Activated naive CD8-positive, alpha-beta T cell treated with anti-CD3 and anti-CD28 coated beads, Interleukin-2, amount 50 U/mL, for 24 hours (primary cell): ENCODE measurements at regions not wholly inside any gene's neighbourhood (a gene's known extent, or its start where the extent isn't known, plus 50 kb on each side); places are given as distances from the start of the nearest gene placed in this dataset.
"Not testable (repeated sequence)": the region's sequence is repeated elsewhere in the genome, so short reads cannot be mapped to it uniquely, and the experiment has no call there.

Experiments
- ATAC-seq: fragments of 150-1000 bp; cut with Tn5 transposase; one replicate; pipeline ENCODE4 v1.10.0; 2021
- DNase-seq: peaks from one replicate; pipeline ENCODE4 v3.0.0; 2021
- H3K27ac Mint-ChIP-seq: one replicate; pipeline ENCODE4 v1.8.0; 2021; ENCODE audit warnings: mild to moderate bottlenecking, mixed read lengths
- H3K27me3 Mint-ChIP-seq: one replicate; pipeline ENCODE4 v1.8.0; 2021; ENCODE audit warnings: mixed read lengths
- H3K36me3 Mint-ChIP-seq: one replicate; pipeline ENCODE4 v1.8.0; 2021; ENCODE audit warnings: low read depth, mixed read lengths
- H3K4me1 Mint-ChIP-seq: one replicate; pipeline ENCODE4 v1.8.0; 2021; ENCODE audit warnings: mixed read lengths
- H3K4me3 Mint-ChIP-seq: one replicate; pipeline ENCODE4 v1.8.0; 2021; ENCODE audit warnings: mild to moderate bottlenecking, moderate library complexity, mixed read lengths
- H3K9me3 Mint-ChIP-seq: one replicate; pipeline ENCODE4 v1.8.0; 2021; ENCODE audit warnings: mixed read lengths

DNA sequence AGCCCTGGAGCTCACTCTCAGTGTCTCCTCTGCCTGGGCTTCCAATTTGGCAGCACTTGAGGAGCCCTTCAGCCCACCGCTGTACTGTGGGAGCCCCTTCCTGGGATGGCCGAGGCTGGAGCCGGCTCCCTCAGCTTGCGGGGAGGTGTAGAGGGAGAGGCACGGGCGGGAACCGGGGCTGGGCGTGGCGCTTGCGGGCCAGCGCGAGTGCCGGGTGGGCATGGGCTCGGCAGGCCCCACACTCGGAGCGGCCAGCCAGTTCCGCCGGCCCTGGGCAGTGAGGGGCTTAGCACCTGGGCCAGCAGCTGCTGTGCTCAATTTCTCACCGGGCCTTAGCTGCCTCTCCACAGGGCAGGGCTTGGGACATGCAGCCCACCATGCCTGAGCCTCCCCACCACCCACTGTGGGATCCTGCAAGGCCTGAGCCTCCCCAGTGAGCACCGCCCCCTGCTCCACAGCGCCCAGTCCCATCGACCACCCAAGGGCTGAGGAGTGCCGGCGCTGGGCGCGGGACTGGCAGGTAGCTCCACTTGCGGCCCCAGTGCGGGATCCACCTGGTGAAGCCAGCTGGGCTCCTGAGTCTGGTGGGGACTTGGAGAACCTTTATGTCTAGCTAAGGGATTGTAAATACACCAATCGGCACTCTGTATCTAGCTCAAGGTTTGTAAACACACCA lies 65.1 kb upstream of the ROPN1B start:
- ATAC-seq, H3K9me3 Mint-ChIP-seq, DNase-seq, H3K4me3 Mint-ChIP-seq, H3K27ac Mint-ChIP-seq, H3K27me3 Mint-ChIP-seq, H3K36me3 Mint-ChIP-seq, H3K4me1 Mint-ChIP-seq: not testable (repeated sequence)

DNA sequence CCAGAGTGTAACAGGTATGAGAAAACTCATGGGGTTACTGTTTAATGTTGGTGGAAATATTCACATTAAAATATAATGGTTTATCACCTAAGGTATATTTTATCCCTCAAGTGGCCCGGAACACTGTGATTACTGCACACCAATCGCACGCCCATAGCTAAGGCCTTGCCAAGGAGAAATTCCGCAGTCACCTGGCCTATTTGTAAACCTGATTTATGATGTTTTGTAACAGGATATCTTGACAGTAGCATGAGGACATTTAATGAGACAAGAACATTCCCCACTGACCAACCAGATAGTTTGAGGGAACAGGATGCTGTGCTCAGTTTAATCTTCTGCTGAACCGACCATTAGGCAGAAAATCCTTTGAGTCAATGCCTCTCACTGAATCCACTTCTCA lies 61.7 kb upstream of the ROPN1B start:
- not testable (repeated sequence) for H3K27me3 Mint-ChIP-seq, H3K36me3 Mint-ChIP-seq, H3K4me1 Mint-ChIP-seq, H3K9me3 Mint-ChIP-seq, H3K4me3 Mint-ChIP-seq, DNase-seq, ATAC-seq, H3K27ac Mint-ChIP-seq

DNA sequence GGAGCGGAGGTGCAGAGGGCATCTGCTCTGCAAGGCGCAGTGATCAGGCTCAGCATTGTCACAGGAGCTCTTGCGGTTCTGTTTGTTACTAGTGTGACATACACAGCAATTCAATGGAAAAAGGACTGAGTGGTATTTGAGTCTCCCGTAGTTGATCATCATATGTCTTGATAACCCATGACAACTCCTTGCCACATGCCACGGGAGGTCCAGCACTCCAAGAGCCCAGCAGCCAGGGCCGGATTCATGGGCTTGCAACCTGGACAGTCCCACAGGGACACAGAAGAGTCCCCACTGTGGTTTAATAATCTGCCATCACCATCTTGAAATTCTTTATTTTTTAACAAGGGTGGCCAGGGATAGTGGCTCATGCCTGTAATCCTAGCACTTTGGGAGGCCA lies 58.1 kb upstream of the ROPN1B start:
- ATAC-seq, H3K9me3 Mint-ChIP-seq, H3K4me1 Mint-ChIP-seq, H3K4me3 Mint-ChIP-seq, H3K27ac Mint-ChIP-seq, H3K27me3 Mint-ChIP-seq, DNase-seq, H3K36me3 Mint-ChIP-seq: not testable (repeated sequence)

DNA sequence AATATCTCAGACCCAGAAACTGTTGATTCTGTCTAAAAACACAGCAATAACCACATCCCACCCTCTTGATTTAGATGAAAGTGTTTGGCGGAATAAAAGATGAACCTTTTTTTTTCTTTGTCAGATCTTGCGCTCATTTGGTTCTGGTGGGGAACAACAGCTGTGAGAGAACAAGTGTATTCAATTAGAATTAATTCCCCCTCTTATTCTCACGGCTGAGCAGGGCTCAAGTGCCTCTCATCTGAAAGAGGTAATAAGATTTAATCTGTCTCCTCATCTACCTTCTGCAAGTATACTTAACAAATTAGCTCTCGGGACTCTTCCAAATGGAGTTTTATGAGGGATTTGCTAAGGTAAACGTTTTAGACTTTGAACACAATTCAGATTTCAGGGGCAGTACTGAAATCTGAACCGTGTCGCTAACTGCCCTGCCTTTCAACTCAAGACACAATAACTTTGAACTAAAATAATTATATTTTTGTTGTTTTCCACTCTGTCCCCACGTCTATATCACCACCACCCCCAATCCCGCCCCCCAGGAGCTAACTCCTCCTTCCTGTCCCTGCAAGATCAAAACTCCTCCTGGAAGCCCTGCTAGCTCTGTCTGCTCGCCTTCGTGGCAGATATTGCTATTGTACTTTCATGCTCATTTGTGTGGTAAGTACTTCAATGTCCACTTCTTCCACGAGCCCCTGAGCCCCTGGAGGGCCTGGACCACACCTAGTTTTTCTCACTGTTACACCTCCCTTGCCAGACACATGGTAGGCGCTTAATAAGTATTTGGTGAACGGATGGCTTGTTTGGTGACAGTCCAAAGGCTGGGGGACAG lies 54.2 kb upstream of the ROPN1B start:
- not testable (repeated sequence) for H3K27me3 Mint-ChIP-seq, H3K9me3 Mint-ChIP-seq, H3K36me3 Mint-ChIP-seq, DNase-seq, ATAC-seq
- Mint-ChIP-seq H3K4me3 (peak overlapping the region; percentile 88), H3K4me1 (peaks cover 30% of the 10 kb centered on the region), H3K27ac (peak overlapping the region; percentile 64)

DNA sequence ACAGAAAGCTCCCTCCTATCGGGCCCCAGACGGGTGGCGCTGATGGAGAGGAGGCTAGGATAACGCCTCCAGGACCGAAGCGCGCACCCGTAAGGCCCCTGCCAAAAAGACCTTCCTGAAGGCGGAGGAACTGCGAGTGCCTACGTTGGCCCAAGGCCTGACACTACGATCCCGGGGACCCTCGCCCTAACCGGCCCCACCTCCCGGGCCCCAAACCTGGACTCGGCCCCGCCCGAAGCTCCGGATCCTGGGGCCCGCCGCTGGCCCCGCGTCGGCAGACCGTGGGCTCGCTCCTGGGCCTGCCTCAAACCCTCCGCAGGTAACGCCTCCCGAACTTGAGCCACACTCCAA lies 53.6 kb upstream of the ROPN1B start:
- peak overlapping the region; percentile 64 for H3K27ac Mint-ChIP-seq
- H3K4me1 Mint-ChIP-seq: peaks cover 30% of the 10 kb centered on the region
- peak overlapping the region; percentile 88 for H3K4me3 Mint-ChIP-seq
- H3K9me3 Mint-ChIP-seq, ATAC-seq, H3K36me3 Mint-ChIP-seq, H3K27me3 Mint-ChIP-seq: not testable (repeated sequence)
- peak; percentile 31 for DNase-seq

DNA sequence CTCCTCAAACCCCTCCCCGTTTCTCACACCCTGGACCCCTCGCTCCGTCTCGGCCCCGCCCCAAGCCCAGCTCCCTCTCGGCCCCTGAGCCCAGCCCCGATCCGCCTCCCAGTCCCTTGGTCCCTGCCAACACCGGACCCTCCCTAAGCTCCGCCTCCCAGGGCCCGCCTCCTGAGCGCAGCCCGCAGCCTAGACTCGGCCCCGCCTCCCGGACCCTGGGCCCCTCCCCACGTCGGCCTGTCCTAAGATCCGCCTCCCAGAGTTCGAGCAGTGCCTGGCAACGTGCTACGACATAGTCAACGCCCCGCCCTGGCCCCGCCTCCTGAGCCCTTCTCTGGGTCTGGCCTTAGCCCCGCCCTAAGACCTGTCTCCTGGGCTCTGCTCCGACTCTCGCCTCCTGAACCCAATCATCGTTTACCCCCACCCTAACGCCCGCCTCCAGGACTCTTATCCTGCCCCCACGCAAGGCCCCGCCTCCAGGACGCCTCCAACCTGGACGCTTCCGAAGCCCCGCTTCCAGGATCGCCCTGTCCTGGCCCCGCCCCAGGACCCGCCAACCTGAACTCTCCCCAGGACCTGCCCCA lies 53.1 kb upstream of the ROPN1B start:
- peaks cover 30% of the 10 kb centered on the region for H3K4me1 Mint-ChIP-seq
- H3K4me3 Mint-ChIP-seq: peak overlapping the region; percentile 88
- DNase-seq (peak; percentile 99), ATAC-seq (peak; percentile 81)
- H3K27me3 Mint-ChIP-seq, H3K9me3 Mint-ChIP-seq, H3K36me3 Mint-ChIP-seq: not testable (repeated sequence)
- peak overlapping the region; percentile 49 for H3K27ac Mint-ChIP-seq

DNA sequence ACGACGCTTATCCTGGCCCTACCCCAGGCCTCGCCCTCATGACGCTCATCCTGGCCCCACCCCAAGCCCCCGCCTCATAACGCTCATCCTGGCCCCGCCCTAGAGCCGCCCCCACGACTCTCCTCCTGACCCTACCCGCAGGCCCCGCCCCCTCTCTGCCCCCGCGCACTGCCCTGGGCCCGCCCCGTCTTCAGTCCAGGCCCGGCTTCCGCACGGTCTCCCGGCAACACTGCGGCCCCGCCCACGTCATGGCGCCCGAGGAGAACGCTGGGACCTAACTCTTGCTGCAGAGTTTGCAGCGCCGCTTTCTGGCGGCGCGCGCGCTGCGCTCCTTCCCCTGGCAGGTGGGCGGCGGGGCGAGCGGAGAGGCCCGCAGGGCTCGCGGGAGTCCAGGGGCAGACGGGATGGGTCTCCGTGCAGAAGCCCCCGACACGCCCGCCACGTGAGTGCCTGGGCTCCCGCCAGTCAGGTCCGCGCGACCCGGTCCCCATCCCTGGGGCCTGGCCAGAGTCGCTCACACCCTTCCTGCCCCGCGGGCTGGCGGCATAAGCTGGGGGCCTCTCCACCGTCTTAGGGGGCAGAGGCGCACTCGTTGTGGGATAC lies 52.5 kb upstream of the ROPN1B start:
- Mint-ChIP-seq H3K4me3 (peak overlapping the region; percentile 88), H3K27ac (peak overlapping the region; percentile 91), H3K4me1 (peaks cover 30% of the 10 kb centered on the region), H3K36me3 (no peaks in the 10 kb centered on the region), H3K9me3 (no peaks in the 10 kb centered on the region), H3K27me3 (no peaks in the 10 kb centered on the region)
- DNase-seq: peak; percentile 96
- peak; percentile 90 for ATAC-seq

DNA sequence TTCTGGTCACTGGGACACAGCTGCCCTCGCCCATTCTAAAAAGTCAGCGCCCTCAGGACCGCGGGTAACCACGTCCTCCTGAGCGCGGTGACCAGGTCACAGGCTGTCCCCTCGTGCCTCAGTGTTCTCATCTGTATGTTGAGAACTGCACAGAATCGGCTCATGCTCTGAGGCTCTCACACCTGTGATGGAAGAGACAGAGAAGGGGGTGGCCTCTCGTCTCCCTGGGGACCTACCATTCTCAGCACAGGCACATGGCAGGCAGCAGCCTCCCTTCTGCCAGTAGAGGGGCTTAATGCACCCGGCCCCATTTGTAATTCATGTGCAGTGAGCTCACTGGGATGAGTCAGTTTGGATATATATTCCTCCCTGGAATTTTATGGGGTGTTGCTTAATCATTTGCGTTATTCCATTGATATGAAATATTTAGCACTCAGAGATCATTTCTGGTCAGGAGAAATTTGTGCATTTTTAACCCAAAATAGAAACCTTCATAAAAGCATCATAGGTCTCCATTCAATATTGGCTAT lies 51.9 kb upstream of the ROPN1B start:
- DNase-seq: peak; percentile 40
- H3K4me1 Mint-ChIP-seq: peaks cover 30% of the 10 kb centered on the region
- not testable (repeated sequence) for H3K9me3 Mint-ChIP-seq, H3K27me3 Mint-ChIP-seq, H3K36me3 Mint-ChIP-seq, ATAC-seq
- H3K27ac Mint-ChIP-seq: peak overlapping the region; percentile 91
- peak overlapping the region; percentile 88 for H3K4me3 Mint-ChIP-seq

DNA sequence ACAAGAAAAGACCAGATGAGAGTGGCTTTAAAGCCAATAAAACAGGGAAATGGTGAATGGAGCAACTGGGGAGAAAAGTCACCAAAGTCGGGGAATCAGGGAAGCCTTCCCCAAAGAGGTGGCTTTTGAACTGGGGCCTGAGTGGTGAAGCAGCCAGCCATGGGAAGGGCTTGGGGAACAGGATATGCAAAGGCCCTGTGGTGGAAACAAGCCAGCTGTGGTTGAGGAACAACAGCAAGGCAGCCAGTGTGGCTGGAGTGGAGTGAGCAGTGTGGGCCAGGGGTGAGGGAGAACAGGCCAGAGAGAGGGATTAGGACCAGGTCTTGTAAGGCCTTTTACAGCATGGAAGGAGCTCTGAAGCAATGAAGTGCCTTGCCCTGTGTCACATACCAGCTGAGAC lies 51.0 kb upstream of the ROPN1B start:
- not testable (repeated sequence) for H3K27ac Mint-ChIP-seq, H3K36me3 Mint-ChIP-seq, DNase-seq, H3K27me3 Mint-ChIP-seq, H3K9me3 Mint-ChIP-seq, ATAC-seq
- peak overlapping the region; percentile 88 for H3K4me3 Mint-ChIP-seq
- peaks cover 30% of the 10 kb centered on the region for H3K4me1 Mint-ChIP-seq

DNA sequence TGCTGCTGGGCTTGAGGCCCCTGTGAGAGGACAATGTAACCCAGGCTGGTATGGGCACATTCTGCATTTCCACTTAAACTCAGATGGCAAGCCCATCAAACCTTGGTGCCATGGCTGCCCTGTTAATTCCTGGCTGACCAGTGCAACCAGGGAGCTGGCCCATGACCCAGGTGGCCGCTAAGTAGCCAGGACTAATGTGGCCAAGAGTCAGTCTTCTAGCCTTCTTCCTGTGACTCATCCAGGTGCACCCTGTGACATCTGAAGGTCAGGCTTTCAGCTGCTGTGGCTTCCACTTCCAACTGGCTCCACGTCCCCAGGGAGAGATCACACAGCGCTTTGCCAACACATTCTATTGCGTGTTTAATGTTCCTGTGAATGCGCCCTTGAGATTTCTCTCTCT lies 50.5 kb upstream of the ROPN1B start:
- H3K36me3 Mint-ChIP-seq, H3K4me3 Mint-ChIP-seq, H3K9me3 Mint-ChIP-seq, DNase-seq, ATAC-seq, H3K27ac Mint-ChIP-seq, H3K27me3 Mint-ChIP-seq: not testable (repeated sequence)
- H3K4me1 Mint-ChIP-seq: peaks cover 30% of the 10 kb centered on the region

DNA sequence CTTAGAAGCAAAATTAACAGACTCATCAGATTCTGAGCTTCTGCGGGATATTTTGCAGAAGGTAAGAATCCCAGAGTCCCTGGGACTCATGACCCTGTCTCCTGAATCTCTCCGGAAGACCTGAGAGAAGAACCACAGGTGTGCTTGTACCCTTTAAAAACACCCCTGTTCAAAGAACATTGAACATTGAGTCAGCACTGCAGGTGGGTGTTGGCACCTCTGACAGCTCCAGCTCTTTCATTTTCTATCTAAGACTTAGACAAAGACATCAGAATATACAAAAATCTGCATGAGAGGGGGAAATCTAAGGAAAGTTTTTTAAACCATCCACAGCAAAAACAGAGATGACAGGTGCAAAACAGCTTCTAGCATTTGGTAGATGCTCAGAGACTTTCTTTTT lies 50.1 kb upstream of the ROPN1B start:
- H3K4me3 Mint-ChIP-seq, H3K9me3 Mint-ChIP-seq: not testable (repeated sequence)

More for the DNA sequence above, 50.1 kb upstream of the ROPN1B start:
- ATAC-seq, H3K27ac Mint-ChIP-seq, H3K27me3 Mint-ChIP-seq, DNase-seq, H3K36me3 Mint-ChIP-seq: not testable (repeated sequence)
- H3K4me1 Mint-ChIP-seq: peaks cover 30% of the 10 kb centered on the region
